Duodenal mucosa (tissue), 2 donors: ENCODE measurements at regions not wholly inside any gene's neighbourhood (a gene's known extent, or its start where the extent isn't known, plus 50 kb on each side); places are given as distances from the start of the nearest gene placed in this dataset.

Experiments used
- H3K27ac ChIP-seq: one replicate; pipeline ENCODE4 v1.7.0; 2013; ENCODE audit warnings: low read depth, low read length
- H3K27me3 ChIP-seq, 2 donors: one replicate each; pipeline ENCODE4 v1.7.0; 2013; ENCODE audit warnings: low read length in 2 of 2, control low read depth in 1 of 2; ENCODE audit not compliant: insufficient read depth in 2 of 2, control insufficient read depth in 1 of 2
- H3K36me3 ChIP-seq, 2 donors: one replicate each; pipeline ENCODE4 v1.7.0; 2013; ENCODE audit warnings: low read length in 2 of 2, control low read depth in 1 of 2; ENCODE audit not compliant: insufficient read depth in 2 of 2, control insufficient read depth in 1 of 2
- H3K4me1 ChIP-seq, 2 donors: one replicate each; pipeline ENCODE4 v1.7.0; 2013; ENCODE audit warnings: low read length in 2 of 2, control low read depth in 1 of 2; ENCODE audit not compliant: insufficient read depth in 2 of 2, control insufficient read depth in 1 of 2
- H3K4me3 ChIP-seq, 2 donors: one replicate each; pipeline ENCODE4 v1.7.0; 2013; ENCODE audit warnings: low read length in 2 of 2, low read depth in 1 of 2
- H3K9ac ChIP-seq, 2 donors: one replicate each; pipeline ENCODE4 v1.7.0; 2013; ENCODE audit warnings: low read length in 2 of 2, low read depth in 1 of 2
- H3K9me3 ChIP-seq, 2 donors: one replicate each; pipeline ENCODE4 v1.7.0; 2013; ENCODE audit warnings: low read length in 2 of 2, control low read depth in 1 of 2; ENCODE audit not compliant: control insufficient read depth in 1 of 2

DNA sequence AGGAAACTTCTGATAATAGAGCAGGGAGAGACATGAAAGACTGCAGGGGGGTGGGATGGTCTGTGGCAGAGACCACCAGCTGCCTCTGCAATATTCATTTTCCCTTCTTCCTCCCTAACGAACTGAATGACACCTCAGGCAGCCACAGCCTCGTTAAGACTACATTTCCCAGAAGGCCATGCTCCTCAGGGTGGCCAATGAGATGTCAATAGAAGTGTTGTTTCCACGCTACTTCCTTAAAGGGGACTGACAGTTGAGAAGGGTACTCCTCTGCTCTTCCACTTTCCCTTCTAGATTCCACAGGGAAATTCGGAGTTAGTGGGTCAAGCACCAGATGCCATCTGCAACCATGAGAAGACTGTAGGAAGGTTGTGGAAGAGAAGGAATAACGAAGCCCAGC is 52.0 kb upstream of the DAPK1 start:
- H3K9me3 ChIP-seq, result no peaks in the 10 kb centered on the region
- H3K4me1 ChIP-seq, result no peaks in the 10 kb centered on the region
- peak overlapping the region; percentile 1 to 57 for H3K4me3 ChIP-seq
- H3K9ac ChIP-seq, result no peak overlapping the region
- no peaks in the 10 kb centered on the region for H3K36me3 ChIP-seq
- no peak overlapping the region for H3K27ac ChIP-seq
- no peaks in the 10 kb centered on the region for H3K27me3 ChIP-seq

DNA sequence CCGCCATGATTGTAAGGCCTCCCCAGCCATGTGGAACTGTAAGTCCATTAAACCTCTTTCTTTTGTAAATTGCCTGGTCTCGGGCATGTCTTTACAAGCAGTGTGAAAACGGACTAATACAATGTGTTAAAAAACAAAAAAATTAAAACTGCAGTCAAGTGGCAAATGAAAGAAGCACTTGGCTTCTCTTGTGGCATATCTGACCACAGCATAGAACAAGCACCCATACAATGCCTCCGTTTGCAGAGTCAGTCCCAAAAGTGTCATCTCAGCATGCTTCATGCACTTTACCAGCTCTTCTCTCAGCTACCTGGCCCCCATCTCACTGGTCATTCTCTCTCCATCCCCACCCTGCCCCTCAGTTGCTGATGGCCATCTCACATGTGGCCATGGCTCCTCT is 51.1 kb upstream of the DAPK1 start:
- H3K4me3 ChIP-seq, result no peak overlapping the region
- no peaks in the 10 kb centered on the region for H3K27me3 ChIP-seq
- no peaks in the 10 kb centered on the region for H3K4me1 ChIP-seq
- no peak overlapping the region for H3K27ac ChIP-seq
- no peaks in the 10 kb centered on the region for H3K9me3 ChIP-seq
- H3K36me3 ChIP-seq, result no peaks in the 10 kb centered on the region
- H3K9ac ChIP-seq, result no peak overlapping the region

DNA sequence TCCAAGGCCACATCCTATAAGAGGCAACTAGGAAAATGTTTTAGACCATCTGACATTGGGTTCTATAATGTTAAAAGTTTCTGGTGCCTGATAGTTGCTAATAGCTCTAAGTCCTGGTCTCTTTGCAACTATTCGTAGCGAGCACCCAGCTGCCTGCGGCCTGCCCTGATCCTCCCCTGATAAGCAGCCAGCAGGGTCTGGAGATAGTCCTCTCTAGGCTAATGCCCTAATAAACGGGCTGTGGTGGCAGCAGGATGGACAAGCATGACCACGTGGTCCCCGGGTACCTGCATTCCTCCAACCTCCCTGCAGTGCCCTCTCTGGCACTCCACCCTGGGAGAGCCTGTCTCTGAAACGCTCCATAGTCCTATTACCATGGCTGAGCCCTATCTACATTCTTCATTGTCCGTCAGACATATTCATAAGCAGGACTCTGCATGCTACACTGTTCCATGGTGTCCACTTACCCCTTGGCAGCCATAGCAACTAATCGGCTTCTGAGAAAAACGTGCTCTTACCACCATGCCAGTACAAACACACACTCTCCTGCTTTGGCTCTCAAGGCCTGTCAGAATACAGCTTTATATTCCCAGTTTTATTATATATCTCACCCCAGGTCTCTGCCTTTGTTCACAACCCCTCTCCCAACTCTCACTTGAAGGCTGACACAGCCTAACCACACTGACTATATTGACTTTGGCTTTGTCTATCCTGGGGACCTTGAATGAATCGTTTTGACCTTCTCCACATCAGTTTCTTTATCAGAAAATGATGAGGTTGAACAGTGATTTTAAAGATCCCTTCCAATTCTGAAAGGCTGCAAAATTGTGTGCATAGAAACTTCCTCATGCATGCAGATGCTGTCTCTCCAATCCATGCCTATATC is 49.9 kb upstream of the DAPK1 start:
- Histone ChIP-seq H3K4me3 (no peak overlapping the region), H3K27me3 (no peaks in the 10 kb centered on the region), H3K27ac (no peak overlapping the region), H3K9ac (no peak overlapping the region), H3K4me1 (no peaks in the 10 kb centered on the region), H3K36me3 (no peaks in the 10 kb centered on the region), H3K9me3 (no peaks in the 10 kb centered on the region)
